ENCODE measurements at regions not wholly inside any gene's neighbourhood (a gene's known extent, or its start where the extent isn't known, plus 50 kb on each side); places are given as distances from the start of the nearest gene placed in this dataset.

DNA sequence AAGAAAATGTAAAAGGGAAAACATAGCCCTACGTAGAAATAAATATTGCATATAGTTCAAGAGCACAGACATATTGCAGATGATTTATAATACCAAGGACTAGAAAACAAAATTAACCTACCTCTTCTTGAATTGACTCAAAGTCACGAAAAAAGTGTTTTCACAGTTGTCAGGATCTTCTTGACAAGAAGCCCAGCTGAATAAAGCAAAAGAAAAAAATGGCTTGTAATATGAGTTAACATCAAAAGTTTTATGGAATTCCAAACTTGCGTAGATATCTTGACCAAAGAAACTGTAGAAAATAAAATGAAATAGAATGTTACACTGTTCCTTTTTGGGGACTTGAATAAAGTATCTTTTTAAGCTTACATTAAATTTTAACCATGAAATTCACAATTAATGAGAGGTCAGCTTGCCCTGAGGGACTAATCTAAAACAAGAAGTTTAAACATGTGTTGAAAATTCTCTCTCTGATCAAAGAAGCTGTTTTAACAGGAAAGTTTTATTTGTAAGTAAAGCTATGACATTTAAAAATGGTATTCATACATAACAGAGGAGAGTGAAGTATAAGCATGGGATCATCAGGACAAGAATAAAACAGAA is 133.1 kb upstream of the SEMA3C start (continued):
- TF ChIP-seq, protein P1, sequence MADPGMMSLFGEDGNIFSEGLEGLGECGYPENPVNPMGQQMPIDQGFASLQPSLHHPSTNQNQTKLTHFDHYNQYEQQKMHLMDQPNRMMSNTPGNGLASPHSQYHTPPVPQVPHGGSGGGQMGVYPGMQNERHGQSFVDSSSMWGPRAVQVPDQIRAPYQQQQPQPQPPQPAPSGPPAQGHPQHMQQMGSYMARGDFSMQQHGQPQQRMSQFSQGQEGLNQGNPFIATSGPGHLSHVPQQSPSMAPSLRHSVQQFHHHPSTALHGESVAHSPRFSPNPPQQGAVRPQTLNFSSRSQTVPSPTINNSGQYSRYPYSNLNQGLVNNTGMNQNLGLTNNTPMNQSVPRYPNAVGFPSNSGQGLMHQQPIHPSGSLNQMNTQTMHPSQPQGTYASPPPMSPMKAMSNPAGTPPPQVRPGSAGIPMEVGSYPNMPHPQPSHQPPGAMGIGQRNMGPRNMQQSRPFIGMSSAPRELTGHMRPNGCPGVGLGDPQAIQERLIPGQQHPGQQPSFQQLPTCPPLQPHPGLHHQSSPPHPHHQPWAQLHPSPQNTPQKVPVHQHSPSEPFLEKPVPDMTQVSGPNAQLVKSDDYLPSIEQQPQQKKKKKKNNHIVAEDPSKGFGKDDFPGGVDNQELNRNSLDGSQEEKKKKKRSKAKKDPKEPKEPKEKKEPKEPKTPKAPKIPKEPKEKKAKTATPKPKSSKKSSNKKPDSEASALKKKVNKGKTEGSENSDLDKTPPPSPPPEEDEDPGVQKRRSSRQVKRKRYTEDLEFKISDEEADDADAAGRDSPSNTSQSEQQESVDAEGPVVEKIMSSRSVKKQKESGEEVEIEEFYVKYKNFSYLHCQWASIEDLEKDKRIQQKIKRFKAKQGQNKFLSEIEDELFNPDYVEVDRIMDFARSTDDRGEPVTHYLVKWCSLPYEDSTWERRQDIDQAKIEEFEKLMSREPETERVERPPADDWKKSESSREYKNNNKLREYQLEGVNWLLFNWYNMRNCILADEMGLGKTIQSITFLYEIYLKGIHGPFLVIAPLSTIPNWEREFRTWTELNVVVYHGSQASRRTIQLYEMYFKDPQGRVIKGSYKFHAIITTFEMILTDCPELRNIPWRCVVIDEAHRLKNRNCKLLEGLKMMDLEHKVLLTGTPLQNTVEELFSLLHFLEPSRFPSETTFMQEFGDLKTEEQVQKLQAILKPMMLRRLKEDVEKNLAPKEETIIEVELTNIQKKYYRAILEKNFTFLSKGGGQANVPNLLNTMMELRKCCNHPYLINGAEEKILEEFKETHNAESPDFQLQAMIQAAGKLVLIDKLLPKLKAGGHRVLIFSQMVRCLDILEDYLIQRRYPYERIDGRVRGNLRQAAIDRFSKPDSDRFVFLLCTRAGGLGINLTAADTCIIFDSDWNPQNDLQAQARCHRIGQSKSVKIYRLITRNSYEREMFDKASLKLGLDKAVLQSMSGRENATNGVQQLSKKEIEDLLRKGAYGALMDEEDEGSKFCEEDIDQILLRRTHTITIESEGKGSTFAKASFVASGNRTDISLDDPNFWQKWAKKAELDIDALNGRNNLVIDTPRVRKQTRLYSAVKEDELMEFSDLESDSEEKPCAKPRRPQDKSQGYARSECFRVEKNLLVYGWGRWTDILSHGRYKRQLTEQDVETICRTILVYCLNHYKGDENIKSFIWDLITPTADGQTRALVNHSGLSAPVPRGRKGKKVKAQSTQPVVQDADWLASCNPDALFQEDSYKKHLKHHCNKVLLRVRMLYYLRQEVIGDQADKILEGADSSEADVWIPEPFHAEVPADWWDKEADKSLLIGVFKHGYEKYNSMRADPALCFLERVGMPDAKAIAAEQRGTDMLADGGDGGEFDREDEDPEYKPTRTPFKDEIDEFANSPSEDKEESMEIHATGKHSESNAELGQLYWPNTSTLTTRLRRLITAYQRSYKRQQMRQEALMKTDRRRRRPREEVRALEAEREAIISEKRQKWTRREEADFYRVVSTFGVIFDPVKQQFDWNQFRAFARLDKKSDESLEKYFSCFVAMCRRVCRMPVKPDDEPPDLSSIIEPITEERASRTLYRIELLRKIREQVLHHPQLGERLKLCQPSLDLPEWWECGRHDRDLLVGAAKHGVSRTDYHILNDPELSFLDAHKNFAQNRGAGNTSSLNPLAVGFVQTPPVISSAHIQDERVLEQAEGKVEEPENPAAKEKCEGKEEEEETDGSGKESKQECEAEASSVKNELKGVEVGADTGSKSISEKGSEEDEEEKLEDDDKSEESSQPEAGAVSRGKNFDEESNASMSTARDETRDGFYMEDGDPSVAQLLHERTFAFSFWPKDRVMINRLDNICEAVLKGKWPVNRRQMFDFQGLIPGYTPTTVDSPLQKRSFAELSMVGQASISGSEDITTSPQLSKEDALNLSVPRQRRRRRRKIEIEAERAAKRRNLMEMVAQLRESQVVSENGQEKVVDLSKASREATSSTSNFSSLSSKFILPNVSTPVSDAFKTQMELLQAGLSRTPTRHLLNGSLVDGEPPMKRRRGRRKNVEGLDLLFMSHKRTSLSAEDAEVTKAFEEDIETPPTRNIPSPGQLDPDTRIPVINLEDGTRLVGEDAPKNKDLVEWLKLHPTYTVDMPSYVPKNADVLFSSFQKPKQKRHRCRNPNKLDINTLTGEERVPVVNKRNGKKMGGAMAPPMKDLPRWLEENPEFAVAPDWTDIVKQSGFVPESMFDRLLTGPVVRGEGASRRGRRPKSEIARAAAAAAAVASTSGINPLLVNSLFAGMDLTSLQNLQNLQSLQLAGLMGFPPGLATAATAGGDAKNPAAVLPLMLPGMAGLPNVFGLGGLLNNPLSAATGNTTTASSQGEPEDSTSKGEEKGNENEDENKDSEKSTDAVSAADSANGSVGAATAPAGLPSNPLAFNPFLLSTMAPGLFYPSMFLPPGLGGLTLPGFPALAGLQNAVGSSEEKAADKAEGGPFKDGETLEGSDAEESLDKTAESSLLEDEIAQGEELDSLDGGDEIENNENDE (IDR thresholded peaks at IDR 0.05; ENCODE audit: insufficient replicate concordance, low read length) = no peak
- no peak for TF ChIP-seq POLR2AphosphoS5 (IDR thresholded peaks at IDR 0.05; ENCODE audit: low read depth, low read length)
- TF ChIP-seq CBX8 (IDR thresholded peaks at IDR 0.05; ENCODE audit: borderline replicate concordance, low read depth, low read length) = no peak
- no peak for TF ChIP-seq RFX5 (IDR thresholded peaks at IDR 0.05; ENCODE audit: borderline replicate concordance, low read depth, low read length)
- TF ChIP-seq FOSL1 (IDR thresholded peaks at IDR 0.05; ENCODE audit: insufficient read depth, low read depth, low read length) = no peak
- TF ChIP-seq TAF1 (IDR thresholded peaks at IDR 0.05; ENCODE audit: low read depth, low read length) = no peak
- TF ChIP-seq, protein P2, sequence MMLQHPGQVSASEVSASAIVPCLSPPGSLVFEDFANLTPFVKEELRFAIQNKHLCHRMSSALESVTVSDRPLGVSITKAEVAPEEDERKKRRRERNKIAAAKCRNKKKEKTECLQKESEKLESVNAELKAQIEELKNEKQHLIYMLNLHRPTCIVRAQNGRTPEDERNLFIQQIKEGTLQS (IDR thresholded peaks at IDR 0.05; ENCODE audit: insufficient read depth, low read depth, low read length) = no peak
- TF ChIP-seq, protein P3, sequence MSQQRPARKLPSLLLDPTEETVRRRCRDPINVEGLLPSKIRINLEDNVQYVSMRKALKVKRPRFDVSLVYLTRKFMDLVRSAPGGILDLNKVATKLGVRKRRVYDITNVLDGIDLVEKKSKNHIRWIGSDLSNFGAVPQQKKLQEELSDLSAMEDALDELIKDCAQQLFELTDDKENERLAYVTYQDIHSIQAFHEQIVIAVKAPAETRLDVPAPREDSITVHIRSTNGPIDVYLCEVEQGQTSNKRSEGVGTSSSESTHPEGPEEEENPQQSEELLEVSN (IDR thresholded peaks at IDR 0.05) = no peak
- TF ChIP-seq JUN (IDR thresholded peaks at IDR 0.05; ENCODE audit: low read depth, low read length) = no peak
- no peak for TF ChIP-seq ZNF274 (IDR thresholded peaks at IDR 0.05; ENCODE audit: borderline replicate concordance, extremely low read depth, low read length)
